GM23248 (cell line): ENCODE measurements at regions not wholly inside any gene's neighbourhood (a gene's known extent, or its start where the extent isn't known, plus 50 kb on each side); places are given as distances from the start of the nearest gene placed in this dataset.

Source experiments
- DNase-seq: peaks from one replicate; pipeline ENCODE4 v3.0.0-alpha.2; 2015
- H2AFZ ChIP-seq: fragments of 200-600 bp; sonication (generic); 2 replicates; pipeline ENCODE4 v1.6.1; 2016; ENCODE audit warnings: antibody characterized with exemption
- H3F3A ChIP-seq: fragments of 200-600 bp; sonication (generic); 2 replicates; pipeline ENCODE4 v1.6.1; 2016; ENCODE audit warnings: mild to moderate bottlenecking, antibody characterized with exemption, mixed run types; ENCODE audit not compliant: insufficient read depth
- H3K27ac ChIP-seq: fragments of 200-600 bp; sonication (generic); 2 replicates; pipeline ENCODE4 v1.5.1; 2016; ENCODE audit warnings: mild to moderate bottlenecking
- H3K27me3 ChIP-seq: fragments of 200-600 bp; sonication (generic); replicated peaks from 2 replicates; pipeline ENCODE4 v1.6.1; 2016; ENCODE audit warnings: mild to moderate bottlenecking; ENCODE audit not compliant: insufficient read depth
- H3K36me3 ChIP-seq: fragments of 200-600 bp; sonication (generic); 2 replicates; pipeline ENCODE4 v1.6.1; 2016; ENCODE audit warnings: low read depth, mild to moderate bottlenecking
- H3K4me1 ChIP-seq: fragments of 200-600 bp; sonication (generic); 2 replicates; pipeline ENCODE4 v1.6.1; 2016; ENCODE audit warnings: mild to moderate bottlenecking; ENCODE audit not compliant: insufficient read depth
- H3K4me2 ChIP-seq: fragments of 200-600 bp; sonication (generic); one replicate; pipeline ENCODE4 v1.6.1; 2016; ENCODE audit warnings: mild to moderate bottlenecking; ENCODE audit not compliant: unreplicated experiment
- H3K4me3 ChIP-seq: fragments of 200-600 bp; sonication (generic); 2 replicates; pipeline ENCODE4 v1.5.1; 2016; ENCODE audit warnings: mild to moderate bottlenecking
- H3K79me2 ChIP-seq: fragments of 200-600 bp; sonication (generic); 2 replicates; pipeline ENCODE4 v1.6.1; 2016; ENCODE audit warnings: mild to moderate bottlenecking; ENCODE audit not compliant: insufficient read depth
- H3K9ac ChIP-seq: fragments of 200-600 bp; sonication (generic); 2 replicates; pipeline ENCODE4 v1.6.1; 2016; ENCODE audit warnings: mild to moderate bottlenecking
- H3K9me2 ChIP-seq: fragments of 200-600 bp; sonication (generic); 2 replicates; pipeline ENCODE4 v1.6.1; 2016; ENCODE audit warnings: mixed run types, mild to moderate bottlenecking, moderate library complexity; ENCODE audit not compliant: insufficient read depth
- H3K9me3 ChIP-seq: fragments of 200-600 bp; sonication (generic); one replicate; pipeline ENCODE4 v1.6.1; 2017; ENCODE audit warnings: low read depth
- H4K20me1 ChIP-seq: fragments of 200-600 bp; sonication (generic); 2 replicates; pipeline ENCODE4 v1.6.0; 2016; ENCODE audit not compliant: insufficient read depth
- EZH2 ChIP-seq: fragments of 200-600 bp; sonication (generic); IDR thresholded peaks from 2 replicates; pipeline ENCODE4 v1.6.1; 2018; ENCODE audit warnings: antibody characterized with exemption, mild to moderate bottlenecking; ENCODE audit not compliant: insufficient read depth, poor library complexity, severe bottlenecking
- EZH2phosphoT487 ChIP-seq: fragments of 200-600 bp; sonication (generic); IDR thresholded peaks from 2 replicates; pipeline ENCODE4 v1.6.1; 2018; ENCODE audit warnings: antibody characterized with exemption, moderate library complexity, mild to moderate bottlenecking, low read depth; ENCODE audit not compliant: insufficient read depth
- WGBS, 2 experiments: methylation state at CpG; one replicate each; pipeline ENCODE4 v1.1.6; 2015 to 2017; ENCODE audit warnings: low lambda C conversion rate in 2 of 2, low coverage in 1 of 2; ENCODE audit errors: missing lambda C conversion rate in 2 of 2; 5-methylcytosine and 5-hydroxymethylcytosine counted together
- in situ Hi-C: fragments of 300-500 bp; cut with MboI; formaldehyde crosslinking; loops from 2 replicates; pipeline ENCODE4 v1.15.0; 2020

- H3K27me3 ChIP-seq, result no peaks in the 10 kb centered on the region
- H3K36me3 ChIP-seq, result no peaks in the 10 kb centered on the region
- H3K4me1 ChIP-seq, result no peaks in the 10 kb centered on the region; the same call in 1 of the 2 replicates
- in situ Hi-C loops, result no loop called here
- no peak for TF ChIP-seq EZH2phosphoT487
- no peak for TF ChIP-seq EZH2
- no peaks in the 10 kb centered on the region for H3K9me2 ChIP-seq
- no peak overlapping the region for H3K4me2 ChIP-seq
- no peaks in the 10 kb centered on the region for H3K9me3 ChIP-seq
- no peak overlapping the region for H3K4me3 ChIP-seq
- H2AFZ ChIP-seq, result peak overlapping the region; percentile 55
- DNase-seq, result peak; percentile 49
- no peaks in the 10 kb centered on the region for H3K79me2 ChIP-seq
- H3K27ac ChIP-seq, result no peak overlapping the region
- WGBS, 2 experiments, result 77% methylated on average over 2 of the region's 2 CpGs
- H3F3A ChIP-seq, result peaks cover 8% of the 10 kb centered on the region; the same call in 1 of the 2 replicates
- H3K9ac ChIP-seq, result no peak overlapping the region
- H4K20me1 ChIP-seq, result no peaks in the 10 kb centered on the region
Observed at GRCh38 chr14:71261206-71261605, 353.9 kb downstream of the PCNX1 start.

GRCh38 chr14:71262441-71262840, 355.2 kb downstream of the PCNX1 start:
- DNase-seq, result peak; percentile 11

GRCh38 chr14:71264260-71264659, 357.0 kb downstream of the PCNX1 start:
- H3K27me3 ChIP-seq, result no peaks in the 10 kb centered on the region
- no peak overlapping the region for H3K9ac ChIP-seq
- WGBS, 2 experiments, result 89 to 96% methylated on average over 2 of the region's 2 CpGs
- H3K9me2 ChIP-seq, result no peaks in the 10 kb centered on the region
- H3K27ac ChIP-seq, result no peak overlapping the region
- H3K9me3 ChIP-seq, result no peaks in the 10 kb centered on the region
- no peaks in the 10 kb centered on the region for H4K20me1 ChIP-seq
- H3K4me1 ChIP-seq, result peaks cover 13% of the 10 kb centered on the region
- H3K4me2 ChIP-seq, result no peak overlapping the region
- in situ Hi-C loops, result no loop called here
- no peak overlapping the region for H3K4me3 ChIP-seq
- H3K79me2 ChIP-seq, result no peaks in the 10 kb centered on the region
- peaks cover 8% of the 10 kb centered on the region; the same call in 1 of the 2 replicates for H3F3A ChIP-seq
- H2AFZ ChIP-seq, result no peak overlapping the region
- no peak for TF ChIP-seq EZH2phosphoT487
- TF ChIP-seq EZH2, result no peak
- H3K36me3 ChIP-seq, result no peaks in the 10 kb centered on the region
- DNase-seq, result no peak

More at GRCh38 chr14:71262441-71262840, 355.2 kb downstream of the PCNX1 start:
- 70 to 80% methylated on average over 2 of the region's 2 CpGs for whole genome bisulfite sequencing, 2 experiments
- Histone ChIP-seq H3K27ac (no peak overlapping the region), H3K4me3 (no peak overlapping the region), H3F3A (peaks cover 8% of the 10 kb centered on the region; the same call in 1 of the 2 replicates), H3K79me2 (no peaks in the 10 kb centered on the region), H3K36me3 (no peaks in the 10 kb centered on the region), H2AFZ (peak overlapping the region; percentile 26; the same call in 1 of the 2 replicates), H3K9me2 (no peaks in the 10 kb centered on the region), H3K9me3 (no peaks in the 10 kb centered on the region), H3K4me2 (no peak overlapping the region), H4K20me1 (no peaks in the 10 kb centered on the region), H3K9ac (no peak overlapping the region), H3K27me3 (no peaks in the 10 kb centered on the region), H3K4me1 (peaks cover 10% of the 10 kb centered on the region)
- TF ChIP-seq EZH2 (no peak), EZH2phosphoT487 (no peak)
- in situ Hi-C loops, result no loop called here

- in situ Hi-C loops, result no loop called here
- H3K27me3 ChIP-seq, result no peaks in the 10 kb centered on the region
- H3K79me2 ChIP-seq, result no peaks in the 10 kb centered on the region
- H3F3A ChIP-seq, result no peaks in the 10 kb centered on the region
- peak overlapping the region; percentile 38 for H3K4me2 ChIP-seq
- H3K4me3 ChIP-seq, result peak overlapping the region; percentile 29
- H3K9ac ChIP-seq, result 0 out of 2 replicates have a peak overlapping the region, but pooled peaks have one; percentile 0
- WGBS, 2 experiments, result 51 to 54% methylated on average over 5 of the region's 5 CpGs
- peaks cover 13% of the 10 kb centered on the region for H3K4me1 ChIP-seq
- no peaks in the 10 kb centered on the region for H3K9me2 ChIP-seq
- peak overlapping the region; percentile 31; the same call in 1 of the 2 replicates for H2AFZ ChIP-seq
- no peaks in the 10 kb centered on the region for H3K36me3 ChIP-seq
- H4K20me1 ChIP-seq, result no peaks in the 10 kb centered on the region
- DNase-seq, result peak; percentile 87
- peak overlapping the region; percentile 38 for H3K27ac ChIP-seq
- TF ChIP-seq EZH2 (no peak), EZH2phosphoT487 (no peak)
- no peaks in the 10 kb centered on the region for H3K9me3 ChIP-seq
Observed at GRCh38 chr14:71267007-71267513, 359.8 kb downstream of the PCNX1 start.
